ENCODE measurements at regions not wholly inside any gene's neighbourhood (a gene's known extent, or its start where the extent isn't known, plus 50 kb on each side); places are given as distances from the start of the nearest gene placed in this dataset.
"Not testable (repeated sequence)": the region's sequence is repeated elsewhere in the genome, so short reads cannot be mapped to it uniquely, and the experiment has no call there.

DNA sequence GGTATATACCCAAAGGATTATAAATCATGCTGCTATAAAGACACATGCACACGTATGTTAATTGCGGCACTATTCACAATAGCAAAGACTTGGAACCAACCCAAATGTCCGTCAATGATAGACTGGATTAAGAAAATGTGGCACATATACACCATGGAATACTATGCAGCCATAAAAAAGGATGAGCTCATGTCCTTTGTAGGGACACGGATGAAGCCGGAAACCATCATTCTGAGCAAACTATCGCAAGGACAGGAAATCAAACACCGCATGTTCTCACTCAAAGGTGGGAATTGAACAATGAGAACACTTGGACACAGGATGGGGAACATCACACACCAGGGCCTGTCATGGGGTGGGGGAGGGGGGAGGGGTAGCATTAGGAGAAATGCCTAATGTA, 66.8 kb upstream of the LTBP1 start:
- TF ChIP-seq CTCF (conservative IDR thresholded peaks at IDR 0.05); EZH2 (IDR thresholded peaks at IDR 0.05; ENCODE audit: low read depth): not testable (repeated sequence)
